Body of pancreas (tissue), 4 donors: ENCODE measurements at regions not wholly inside any gene's neighbourhood (a gene's known extent, or its start where the extent isn't known, plus 50 kb on each side); places are given as distances from the start of the nearest gene placed in this dataset.

Source experiments
- CTCF ChIP-seq, 7 experiments: fragments of 450-650 bp in 4 of 7; fragments of 200-600 bp in 3 of 7; sonication (generic) in 3 of 7; IDR thresholded peaks; one replicate each; pipeline ENCODE4 v1.5.1; 2016 to 2019; ENCODE audit warnings: antibody characterized with exemption in 7 of 7
- POLR2A ChIP-seq, 3 donors: fragments of 450-650 bp; IDR thresholded peaks; one replicate each; pipeline ENCODE4 v1.6.1; 2016; ENCODE audit warnings: antibody characterized with exemption in 3 of 3, mild to moderate bottlenecking in 2 of 3

GRCh38 chr22:25403811-25404471, 160.5 kb upstream of the GRK3 start:
- TF ChIP-seq CTCF (IDR thresholded peaks at IDR 0.05) (no peak), POLR2A (IDR thresholded peaks at IDR 0.05) (peak in 1 of 3 donors; percentile 20)
